ENCODE measurements at regions not wholly inside any gene's neighbourhood (a gene's known extent, or its start where the extent isn't known, plus 50 kb on each side); places are given as distances from the start of the nearest gene placed in this dataset.

- Histone ChIP-seq H3K27ac (no peak overlapping the region), H3K36me3 (no peaks in the 10 kb centered on the region), H3K9me3 (peaks cover 0 to 11% (median 4%) of the 10 kb centered on the region in 4 donors), H3K27me3 (no peaks in the 10 kb centered on the region), H3K4me1 (peaks cover 0 to 4% (median 0%) of the 10 kb centered on the region in 4 donors), H3K4me3 (no peak overlapping the region)
- ATAC-seq (ENCODE audit: low FRiP score in 2 of 2) (no peak), DNase-seq (no peak)
- TF ChIP-seq EP300 (IDR thresholded peaks at IDR 0.05), result no peak
These were observed 257.7 kb upstream of the THBS1 start for GRCh38 chr15:39323157-39323556.

DNA sequence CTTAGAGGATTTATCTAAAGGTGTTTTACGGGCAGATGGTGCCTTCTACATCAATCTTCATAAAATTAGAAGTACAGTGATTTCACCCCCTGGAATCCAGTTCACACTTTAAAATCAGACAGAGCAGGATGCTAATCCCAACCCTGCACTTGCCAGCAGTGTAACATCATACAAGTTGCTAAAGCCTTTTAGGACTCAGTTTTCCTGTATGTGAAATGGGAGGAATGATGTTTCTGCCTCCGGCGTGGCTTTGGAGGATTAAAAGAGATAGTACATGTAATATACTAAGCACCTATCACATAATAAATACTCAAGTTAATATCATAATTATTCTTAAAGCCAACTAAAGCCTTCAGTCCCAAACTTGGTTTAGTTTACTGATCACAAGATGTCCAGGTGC is 257.2 kb upstream of the THBS1 start:
- TF ChIP-seq POLR2AphosphoS5 (IDR thresholded peaks at IDR 0.05) (no peak), EP300 (IDR thresholded peaks at IDR 0.05) (no peak), CTCF (IDR thresholded peaks at IDR 0.05) (no peak), POLR2A (IDR thresholded peaks at IDR 0.05) (no peak)

GRCh38 chr15:39326306-39326975 is 254.4 kb upstream of the THBS1 start:
- 72 to 75% methylated on average over 5 of the region's 5 CpGs for WGBS, 2 donors

More for the DNA sequence above, 257.2 kb upstream of the THBS1 start:
- no peak overlapping the region for H3K4me3 ChIP-seq
- H3K36me3 ChIP-seq, result no peaks in the 10 kb centered on the region
- H3K27ac ChIP-seq, result no peak overlapping the region
- H3K9me3 ChIP-seq, result peaks cover 0 to 11% (median 4%) of the 10 kb centered on the region in 4 donors
- no peaks in the 10 kb centered on the region for H3K27me3 ChIP-seq
- ATAC-seq (ENCODE audit: low FRiP score in 2 of 2), result no peak
- WGBS, 2 donors, result 88 to 96% methylated on average over 3 of the region's 3 CpGs
- H3K4me1 ChIP-seq, result peaks cover 0 to 4% (median 0%) of the 10 kb centered on the region in 4 donors
- DNase-seq, result no peak

GRCh38 chr15:39327005-39327730 is 253.7 kb upstream of the THBS1 start:
- H3K4me3 ChIP-seq, result no peak overlapping the region

More at GRCh38 chr15:39326306-39326975, 254.4 kb upstream of the THBS1 start:
- TF ChIP-seq POLR2A (IDR thresholded peaks at IDR 0.05) (no peak), CTCF (IDR thresholded peaks at IDR 0.05) (no peak), POLR2AphosphoS5 (IDR thresholded peaks at IDR 0.05) (no peak), EP300 (IDR thresholded peaks at IDR 0.05) (no peak)
- H3K27me3 ChIP-seq, result no peaks in the 10 kb centered on the region
- peak overlapping the region in 2 of 4 donors; percentile 28 to 38 for H3K27ac ChIP-seq
- ATAC-seq (ENCODE audit: low FRiP score in 2 of 2) (peak in 1 of 2 donors; percentile 38), DNase-seq (no peak)
- no peak overlapping the region for H3K4me3 ChIP-seq
- no peaks in the 10 kb centered on the region for H3K36me3 ChIP-seq
- H3K4me1 ChIP-seq, result peaks cover 0 to 4% (median 1%) of the 10 kb centered on the region in 4 donors
- H3K9me3 ChIP-seq, result no peaks in the 10 kb centered on the region

GRCh38 chr15:39330061-39330460 is 250.8 kb upstream of the THBS1 start:
- ATAC-seq (ENCODE audit: low FRiP score in 2 of 2) (no peak), DNase-seq (no peak)
- Histone ChIP-seq H3K4me1 (peaks cover 2 to 4% (median 3%) of the 10 kb centered on the region in 4 donors), H3K4me3 (no peak overlapping the region), H3K27me3 (no peaks in the 10 kb centered on the region), H3K27ac (no peak overlapping the region), H3K9me3 (no peaks in the 10 kb centered on the region), H3K36me3 (no peaks in the 10 kb centered on the region)
- TF ChIP-seq POLR2A (IDR thresholded peaks at IDR 0.05), result no peak
- TF ChIP-seq CTCF (IDR thresholded peaks at IDR 0.05), result no peak
- no peak for TF ChIP-seq POLR2AphosphoS5 (IDR thresholded peaks at IDR 0.05)
- TF ChIP-seq EP300 (IDR thresholded peaks at IDR 0.05), result no peak
- WGBS, 2 donors, result 75 to 76% methylated on average over 6 of the region's 6 CpGs

More at GRCh38 chr15:39327005-39327730, 253.7 kb upstream of the THBS1 start:
- H3K4me1 ChIP-seq, result peaks cover 0 to 4% (median 1%) of the 10 kb centered on the region in 4 donors
- DNase-seq (peak in 1 of 2 donors; percentile 34), ATAC-seq (ENCODE audit: low FRiP score in 2 of 2) (peak; percentile 51 to 84)
- no peaks in the 10 kb centered on the region for H3K9me3 ChIP-seq
- WGBS, 2 donors, result 52 to 71% methylated on average over 6 of the region's 6 CpGs
- H3K27me3 ChIP-seq, result no peaks in the 10 kb centered on the region
- H3K36me3 ChIP-seq, result no peaks in the 10 kb centered on the region
- H3K27ac ChIP-seq, result peak overlapping the region; percentile 4 to 61 (median 38)
- TF ChIP-seq POLR2AphosphoS5 (IDR thresholded peaks at IDR 0.05) (peak; percentile 15 to 79), POLR2A (IDR thresholded peaks at IDR 0.05) (no peak), EP300 (IDR thresholded peaks at IDR 0.05) (peak in 3 of 4 donors; percentile 30 to 56 (median 55))
